MV-4-11 (cell line): ENCODE measurements at regions not wholly inside any gene's neighbourhood (a gene's known extent, or its start where the extent isn't known, plus 50 kb on each side); places are given as distances from the start of the nearest gene placed in this dataset.
"Not testable (repeated sequence)": the region's sequence is repeated elsewhere in the genome, so short reads cannot be mapped to it uniquely, and the experiment has no call there.

Source experiments
- DNase-seq: peaks from one replicate; lab custom pipeline; 2025; lab: John Stamatoyannopoulos, UW

DNA sequence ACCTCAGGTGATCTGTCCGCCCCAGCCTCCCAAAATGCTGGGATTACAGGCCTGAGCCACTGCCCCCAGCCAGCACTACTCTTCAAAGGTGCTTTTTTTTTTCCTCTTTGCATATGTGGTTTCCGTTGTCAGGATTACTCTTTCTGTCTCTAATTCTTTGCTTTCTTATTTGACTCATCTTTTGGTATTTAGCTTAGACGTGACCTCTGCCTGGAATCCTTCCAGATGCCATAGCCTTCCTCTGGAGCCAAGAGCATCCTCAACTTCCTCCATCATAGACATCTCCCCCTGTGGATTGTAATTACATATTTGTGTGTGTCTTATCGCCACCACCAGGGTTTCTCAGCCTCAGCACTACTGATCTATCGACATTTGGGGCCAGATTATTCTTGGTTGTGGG is 84.4 kb upstream of the XYLT1 start:
- DNase-seq, result no peak

DNA sequence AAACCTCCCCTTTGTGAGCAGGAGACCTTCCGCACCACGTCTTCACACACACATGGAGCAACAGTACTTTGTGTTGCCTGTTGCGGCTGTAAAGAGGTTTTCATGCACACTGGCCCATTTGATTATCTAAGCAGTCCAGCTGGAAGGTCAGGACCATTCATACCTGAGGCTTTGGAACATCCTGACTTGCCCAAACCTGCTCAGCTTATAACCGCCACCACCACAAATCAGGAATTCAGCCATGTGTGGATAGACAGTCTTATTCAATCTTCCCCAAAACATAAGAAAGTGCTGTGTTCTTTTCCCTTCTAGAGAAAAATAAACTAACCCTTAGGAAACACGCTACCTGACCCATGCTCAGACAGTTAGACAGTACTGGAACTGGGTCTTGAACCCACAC is 81.6 kb upstream of the XYLT1 start:
- no peak for DNase-seq

DNA sequence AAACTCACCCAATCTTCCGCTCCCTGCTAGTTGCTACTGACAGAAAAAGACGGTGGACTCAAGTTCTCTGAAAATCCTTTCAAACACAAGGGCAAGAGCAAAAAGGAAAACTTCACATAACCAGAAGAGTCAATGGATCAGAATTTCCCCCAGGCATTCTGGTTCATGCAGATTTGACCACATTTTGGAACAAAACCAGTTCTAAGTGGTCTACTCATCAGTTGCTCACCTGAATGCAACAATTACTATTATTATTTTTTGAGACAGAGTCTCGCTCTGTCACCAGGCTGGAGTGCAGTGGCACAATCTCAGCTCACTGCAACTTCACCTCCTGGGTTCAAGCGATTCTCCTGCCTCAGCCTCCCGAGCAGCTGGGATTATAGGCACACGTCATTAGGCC is 80.9 kb upstream of the XYLT1 start:
- DNase-seq, result not testable (repeated sequence)

DNA sequence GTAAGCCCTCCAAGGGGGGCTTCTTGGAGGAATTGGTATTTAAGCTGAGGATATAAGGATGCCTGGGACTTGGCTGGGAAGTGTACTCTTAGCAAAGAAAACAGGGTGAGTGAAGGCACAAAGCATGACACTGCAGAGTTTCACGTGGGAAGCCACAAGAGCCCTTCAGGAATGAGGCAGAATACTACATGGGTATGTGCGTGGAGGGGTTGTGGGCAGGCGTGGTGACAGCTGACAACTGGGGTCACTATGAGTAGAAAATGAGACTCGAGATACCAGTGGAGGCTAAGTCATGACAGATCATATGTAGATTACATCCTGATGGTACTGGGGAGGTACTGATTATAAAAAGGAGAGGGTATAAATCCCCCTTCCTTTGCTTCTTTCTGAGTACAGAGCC is 78.1 kb upstream of the XYLT1 start:
- no peak for DNase-seq

DNA sequence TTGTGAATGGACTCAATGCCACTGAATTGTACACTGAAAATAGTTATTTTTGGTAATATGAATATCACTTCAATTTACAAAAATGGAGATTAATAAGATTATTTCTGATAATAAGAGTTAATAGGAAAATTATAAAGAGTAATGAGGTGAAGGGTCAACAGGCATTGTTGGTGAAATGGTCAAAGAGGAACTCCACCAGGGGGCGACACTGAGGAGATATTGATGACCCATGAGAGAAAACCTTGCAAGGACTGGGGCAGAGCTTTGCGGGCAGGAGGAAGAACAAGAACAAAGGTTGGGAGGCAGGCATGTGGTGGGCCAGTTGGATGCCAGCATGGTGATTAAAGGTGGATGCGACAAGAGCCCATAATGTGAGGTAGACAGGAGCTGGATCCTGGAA is 74.0 kb upstream of the XYLT1 start:
- no peak for DNase-seq

DNA sequence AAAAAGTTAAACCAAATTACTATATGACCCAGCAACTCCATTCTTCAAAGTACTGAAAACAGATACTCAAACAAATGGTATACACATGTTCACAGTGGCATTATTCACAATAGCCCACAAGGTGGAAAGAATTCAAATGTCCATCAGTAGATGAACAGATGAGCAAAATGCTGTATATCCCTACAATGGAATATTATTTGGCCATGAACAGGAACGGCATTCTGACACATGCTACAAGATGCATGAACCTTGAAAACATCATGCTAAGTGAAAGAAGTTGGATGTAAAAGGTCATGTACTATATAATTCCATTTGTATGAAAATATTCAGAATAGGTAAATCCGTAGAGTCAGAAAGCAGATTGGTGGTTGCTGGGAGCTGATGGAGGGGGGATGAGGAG is 73.5 kb upstream of the XYLT1 start:
- DNase-seq, result no peak

DNA sequence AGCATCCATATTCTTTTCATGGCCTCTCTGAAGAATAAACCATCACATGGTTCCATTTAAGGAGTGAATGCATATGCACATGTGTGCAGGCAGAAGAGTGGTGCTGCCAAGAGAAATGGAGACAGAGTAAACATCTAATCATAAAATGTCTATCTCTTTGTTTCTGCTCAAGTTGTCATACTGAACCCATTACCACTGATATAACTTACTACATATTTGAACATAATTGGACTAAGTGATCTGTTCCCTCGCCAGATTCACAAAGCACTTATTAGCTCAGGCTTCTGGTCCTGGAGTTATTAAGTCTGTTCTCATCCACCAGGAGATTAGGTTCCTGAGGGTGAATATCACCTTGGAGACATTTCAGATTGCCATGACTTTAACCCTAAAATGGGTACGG is 72.3 kb upstream of the XYLT1 start:
- no peak for DNase-seq

DNA sequence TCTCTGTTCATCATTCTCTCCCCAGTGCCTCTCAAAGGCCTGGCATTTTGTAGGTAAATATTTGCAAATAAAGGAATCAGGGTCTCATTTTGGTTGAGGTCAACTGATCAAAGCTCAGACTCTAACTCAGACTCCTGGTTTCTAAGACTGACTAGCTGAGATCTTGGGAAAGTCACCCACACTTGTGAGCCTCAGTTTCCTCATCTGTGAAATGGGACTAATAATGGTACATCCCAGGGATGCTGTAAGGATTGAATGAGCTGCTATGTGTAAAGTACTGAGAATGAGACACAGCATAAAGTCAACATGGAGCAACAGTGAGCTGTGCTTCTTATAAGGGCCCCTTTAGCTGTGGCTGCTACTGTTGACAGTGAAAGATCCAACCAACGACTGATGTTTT is 70.6 kb upstream of the XYLT1 start:
- DNase-seq, result no peak

DNA sequence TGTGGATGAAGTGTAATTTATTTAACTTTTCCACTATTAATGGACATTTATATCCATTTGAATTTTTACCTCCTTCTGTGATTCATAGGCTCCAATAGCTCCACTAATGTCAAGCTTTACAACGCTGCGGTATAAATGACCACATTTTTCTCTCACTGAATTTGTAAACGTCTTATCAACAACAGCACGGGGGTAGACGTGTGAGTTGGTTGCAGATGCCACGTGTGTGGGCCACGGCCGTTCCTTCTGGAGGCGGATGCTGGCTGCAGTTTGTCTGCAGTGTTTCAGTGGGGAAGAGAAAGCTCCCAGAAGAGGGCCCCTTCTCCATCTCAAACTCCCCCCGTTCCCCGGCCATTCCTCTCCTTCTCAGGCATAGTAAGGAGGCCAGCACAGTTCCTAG is 68.2 kb upstream of the XYLT1 start:
- DNase-seq, result no peak

DNA sequence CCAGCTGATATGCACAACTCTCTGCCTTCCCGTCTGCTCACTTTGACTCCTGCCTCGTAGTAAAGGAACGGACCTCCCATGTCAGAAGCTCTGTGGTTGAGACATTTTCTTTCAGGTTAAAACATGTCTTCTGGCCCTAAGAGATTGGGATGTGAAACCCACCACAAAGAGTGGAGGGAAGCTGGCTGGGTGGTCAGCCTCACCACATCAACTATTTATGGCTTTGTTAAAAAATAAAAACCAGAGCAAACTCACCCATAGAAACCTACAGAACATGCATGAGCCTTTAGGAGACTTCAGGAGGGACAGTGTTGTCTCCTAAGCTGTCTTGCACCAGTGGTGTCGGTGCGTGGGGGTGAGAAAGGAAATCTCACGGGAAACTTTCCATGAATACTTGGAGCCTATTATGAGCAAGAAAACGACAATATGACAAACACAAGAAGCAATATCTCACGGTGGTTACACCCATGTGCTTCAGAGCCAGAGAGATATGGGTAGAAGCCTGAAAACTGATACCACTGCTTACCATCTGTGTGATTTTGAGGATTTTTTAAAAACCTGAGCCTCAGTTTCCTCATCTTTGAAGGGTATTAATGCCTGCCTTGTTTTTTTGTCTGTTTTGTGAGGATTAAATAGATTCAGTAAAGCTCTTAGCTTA is 61.7 kb upstream of the XYLT1 start:
- DNase-seq, result peak; percentile 84

DNA sequence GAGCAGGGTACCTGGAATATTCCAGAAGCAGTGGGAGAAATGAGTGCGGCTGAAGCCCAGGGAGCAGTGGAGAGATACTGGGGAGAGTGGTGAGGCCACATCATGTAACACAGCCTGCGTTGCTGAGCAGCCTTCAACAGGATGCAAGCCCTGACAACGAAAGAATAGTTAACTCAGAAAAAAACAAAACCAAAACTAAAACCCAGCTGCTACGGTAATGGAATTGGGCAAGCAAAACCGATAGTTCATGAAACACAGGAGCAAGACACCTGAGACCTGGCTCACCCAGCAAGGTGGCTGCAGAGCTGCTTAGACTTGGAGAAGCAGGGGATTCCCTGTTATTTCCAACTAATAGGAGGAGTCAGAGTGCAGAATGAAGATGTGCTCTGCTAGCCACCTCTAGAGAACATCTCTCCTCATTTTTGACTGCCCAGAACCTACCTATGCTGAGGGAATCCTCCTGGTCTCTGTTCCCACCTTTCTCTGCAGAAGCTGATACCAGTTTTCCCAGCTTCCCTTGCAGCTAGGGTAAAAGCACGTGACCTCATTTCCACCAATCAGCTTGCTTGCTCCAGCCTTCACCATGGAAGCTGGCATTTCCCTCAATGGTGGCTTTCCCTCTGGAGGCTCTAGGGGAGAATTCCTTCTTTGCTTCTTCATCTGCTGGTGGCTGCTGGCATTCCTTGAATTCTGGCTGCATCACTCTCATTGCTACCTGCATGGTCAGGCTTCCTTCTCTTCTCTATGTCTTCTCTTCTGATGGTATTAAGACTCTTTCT is 59.4 kb upstream of the XYLT1 start:
- no peak for DNase-seq

DNA sequence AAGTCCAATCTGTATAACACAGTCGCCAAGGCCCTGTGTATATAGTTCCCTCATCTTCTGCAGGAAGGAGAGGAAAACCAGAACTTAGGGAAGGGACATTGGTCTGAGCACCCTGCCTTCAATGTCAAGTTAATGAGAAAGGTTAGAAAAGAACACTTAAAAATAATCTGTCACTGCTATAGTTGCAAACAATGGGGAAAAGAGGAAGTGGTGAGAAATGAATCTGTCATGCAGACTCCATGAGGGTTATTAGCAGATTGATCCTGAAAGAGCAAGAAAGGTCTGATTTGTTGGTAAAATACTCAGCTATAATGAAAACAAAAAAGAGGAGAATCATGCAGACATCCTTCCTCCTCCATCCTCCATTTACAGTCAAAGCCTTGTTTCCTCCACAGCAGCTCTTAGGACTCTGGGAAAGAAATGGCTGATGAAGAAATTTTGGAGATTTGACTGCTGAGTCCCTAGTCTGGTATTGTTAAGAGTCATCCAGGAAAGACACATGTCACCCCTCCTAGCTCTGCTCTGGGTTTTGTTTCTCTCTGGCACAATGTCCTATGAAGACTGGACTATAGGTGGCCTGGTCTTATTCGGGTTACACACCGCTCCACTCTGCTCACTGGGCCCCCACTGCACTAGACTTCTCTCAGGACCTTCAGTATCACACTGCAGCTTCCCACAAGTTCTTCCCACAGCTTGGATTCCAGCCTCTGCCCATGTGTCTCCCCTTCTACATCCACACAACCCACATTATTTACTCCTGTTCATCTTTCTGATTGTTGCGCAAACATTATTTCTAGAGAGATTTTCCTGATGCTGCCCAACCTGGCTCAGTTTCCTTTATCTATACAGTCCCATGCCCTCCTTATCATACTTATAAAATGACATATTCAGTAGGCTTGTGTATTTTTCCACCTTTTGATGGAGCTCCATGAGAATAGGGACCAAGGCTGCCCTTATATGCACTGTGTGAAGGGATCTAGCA is 56.5 kb upstream of the XYLT1 start:
- DNase-seq, result peak; percentile 66

DNA sequence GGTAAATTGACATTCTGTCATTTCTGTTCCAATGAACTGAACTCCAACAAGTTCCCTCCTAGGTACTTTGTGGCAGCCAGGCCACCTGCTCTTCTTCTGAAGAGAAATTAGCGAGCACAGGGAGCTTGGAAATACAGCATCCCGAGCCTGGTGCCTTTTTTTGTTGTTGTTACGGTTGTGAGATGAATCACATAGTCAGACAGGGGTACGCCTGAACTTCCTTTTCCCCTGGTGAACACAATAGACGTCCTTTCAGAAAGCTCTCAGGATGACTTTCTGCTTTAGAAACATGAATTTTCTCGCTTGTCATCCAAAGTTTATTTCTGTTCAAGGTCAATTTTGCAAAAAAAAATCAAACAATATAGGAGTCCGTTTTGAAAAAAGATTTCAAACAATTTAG is 53.9 kb upstream of the XYLT1 start:
- DNase-seq, result no peak

DNA sequence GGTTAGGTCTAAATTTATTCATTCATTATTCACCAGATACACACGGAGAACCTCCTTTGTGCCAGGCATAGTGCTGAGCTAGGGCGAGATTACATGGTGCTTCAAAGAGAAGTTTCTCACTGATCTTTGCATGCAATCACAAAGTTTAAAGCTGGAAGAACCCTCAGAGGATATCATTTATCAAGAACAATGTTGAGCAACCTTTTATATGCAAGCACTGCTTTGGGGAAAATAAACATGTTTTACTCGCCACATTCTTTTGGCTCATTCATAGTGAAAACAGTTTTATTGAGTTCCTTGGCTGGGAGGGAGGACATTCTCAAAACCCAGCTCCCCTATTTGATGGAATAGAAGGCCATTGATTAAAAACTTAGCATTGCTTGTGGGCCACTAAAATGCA is 49.8 kb upstream of the XYLT1 start:
- DNase-seq, result no peak
